Stimulated activated CD8-positive, alpha-beta memory T cell treated with anti-CD3 and anti-CD28 coated beads, Interleukin-7, amount 100 ng/mL, for 1 hour (primary cell): ENCODE measurements at regions not wholly inside any gene's neighbourhood (a gene's known extent, or its start where the extent isn't known, plus 50 kb on each side); places are given as distances from the start of the nearest gene placed in this dataset.
"Not testable (repeated sequence)": the region's sequence is repeated elsewhere in the genome, so short reads cannot be mapped to it uniquely, and the experiment has no call there.

Source experiments
- DNase-seq, 2 donors: peaks; one replicate each; pipeline ENCODE4 v3.0.0-alpha.2; 2020; ENCODE audit warnings: low read depth in 2 of 2

GRCh38 chr5:96483878-96484277 is 50.8 kb upstream of the PCSK1 start:
- DNase-seq, result no peak

DNA sequence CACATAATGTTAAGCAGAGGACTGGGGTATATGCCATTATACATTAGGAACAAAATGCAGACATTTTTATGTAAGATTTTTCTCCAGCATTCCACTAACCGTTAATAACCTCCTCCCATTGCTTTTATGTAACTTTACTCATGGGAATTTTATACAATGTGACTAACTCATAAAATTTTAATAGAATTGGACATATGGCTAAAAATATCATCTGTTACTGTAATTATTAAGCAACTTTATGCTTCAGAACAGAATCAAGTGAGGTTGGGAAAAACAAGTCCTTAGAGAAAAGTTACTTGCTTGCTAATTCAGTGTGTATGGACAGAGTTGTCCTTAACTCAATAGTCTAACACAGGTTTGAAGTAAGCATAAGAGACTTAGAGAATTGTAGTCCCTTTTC is 54.8 kb upstream of the PCSK1 start:
- DNase-seq, result no peak

- no peak for DNase-seq
Measured at GRCh38 chr5:96489532-96489931, 56.5 kb upstream of the PCSK1 start.

GRCh38 chr5:96492459-96493047 is 59.5 kb upstream of the PCSK1 start:
- DNase-seq, result no peak

- no peak for DNase-seq
Measured at GRCh38 chr5:96493219-96493790, 60.3 kb upstream of the PCSK1 start.

DNA sequence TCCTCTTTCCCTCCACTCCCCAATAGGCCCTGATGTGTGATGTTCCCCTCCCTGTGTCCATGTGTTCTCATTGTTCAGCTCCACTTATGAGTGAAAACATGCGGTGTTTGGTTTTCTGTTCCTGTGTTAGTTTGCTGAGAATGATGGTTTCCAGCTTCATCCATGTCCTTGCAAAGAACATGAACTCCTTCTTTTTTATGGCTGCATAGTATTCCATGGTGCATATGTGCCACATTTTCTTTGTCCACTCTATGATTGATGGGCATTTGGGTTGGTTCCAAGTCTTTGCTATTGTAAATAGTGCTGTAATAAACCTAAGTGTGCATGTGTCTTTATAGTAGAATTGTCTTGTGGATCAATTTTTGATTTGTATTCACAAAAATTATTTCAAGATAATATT is 62.4 kb upstream of the PCSK1 start:
- not testable (repeated sequence) for DNase-seq

GRCh38 chr5:96497027-96497426 is 64.0 kb upstream of the PCSK1 start:
- DNase-seq, result not testable (repeated sequence)

DNA sequence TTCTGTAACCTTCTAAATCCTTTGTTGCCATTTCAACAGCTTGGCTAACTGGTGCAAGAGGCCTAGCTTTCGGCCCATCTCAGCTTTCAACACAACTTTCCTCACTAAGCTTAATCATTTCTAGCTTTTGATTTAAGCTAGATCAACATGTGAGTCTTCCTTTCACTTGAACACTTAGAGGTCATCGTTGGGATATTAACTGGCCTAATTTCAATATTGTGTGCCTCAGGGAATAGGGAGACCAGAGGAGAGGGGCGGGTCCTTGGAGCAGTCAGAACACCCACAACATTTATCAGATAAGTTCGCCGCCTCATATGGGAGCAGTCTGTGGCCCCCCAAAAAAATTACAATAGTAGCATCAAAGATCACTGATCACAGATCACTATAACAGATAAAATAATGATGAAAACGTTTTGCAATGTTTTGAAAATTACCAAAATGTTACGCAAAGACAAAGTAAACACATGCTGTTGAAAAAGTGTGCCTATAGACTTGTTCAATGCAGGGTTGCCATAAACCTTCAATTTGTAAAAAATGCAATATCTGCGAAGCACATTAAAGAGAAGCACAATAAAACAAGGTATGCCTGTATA is 66.8 kb upstream of the PCSK1 start:
- DNase-seq, result no peak

GRCh38 chr5:96501991-96502646 is 69.1 kb upstream of the PCSK1 start:
- no peak for DNase-seq

GRCh38 chr5:96503501-96504236 is 70.6 kb upstream of the PCSK1 start:
- no peak for DNase-seq

DNA sequence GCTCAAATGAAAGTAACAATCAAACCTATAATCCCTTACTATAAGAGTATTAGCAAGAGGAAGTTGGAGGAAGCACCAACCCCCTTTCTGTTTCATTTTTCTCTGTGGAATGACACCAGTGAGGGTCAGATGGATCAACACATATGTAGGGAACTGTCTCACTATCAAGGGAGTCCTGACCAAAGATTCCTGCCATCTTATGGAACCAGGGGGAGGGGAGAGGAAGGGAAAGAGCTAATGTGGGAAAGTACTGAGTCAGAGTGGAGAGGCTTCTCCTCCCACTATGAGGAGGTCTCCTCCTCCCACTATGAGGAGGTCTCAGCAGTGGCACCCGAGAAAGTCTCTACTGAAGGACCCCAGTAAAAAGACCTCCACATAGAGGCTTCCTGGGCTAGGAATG is 73.3 kb upstream of the PCSK1 start:
- no peak for DNase-seq

DNA sequence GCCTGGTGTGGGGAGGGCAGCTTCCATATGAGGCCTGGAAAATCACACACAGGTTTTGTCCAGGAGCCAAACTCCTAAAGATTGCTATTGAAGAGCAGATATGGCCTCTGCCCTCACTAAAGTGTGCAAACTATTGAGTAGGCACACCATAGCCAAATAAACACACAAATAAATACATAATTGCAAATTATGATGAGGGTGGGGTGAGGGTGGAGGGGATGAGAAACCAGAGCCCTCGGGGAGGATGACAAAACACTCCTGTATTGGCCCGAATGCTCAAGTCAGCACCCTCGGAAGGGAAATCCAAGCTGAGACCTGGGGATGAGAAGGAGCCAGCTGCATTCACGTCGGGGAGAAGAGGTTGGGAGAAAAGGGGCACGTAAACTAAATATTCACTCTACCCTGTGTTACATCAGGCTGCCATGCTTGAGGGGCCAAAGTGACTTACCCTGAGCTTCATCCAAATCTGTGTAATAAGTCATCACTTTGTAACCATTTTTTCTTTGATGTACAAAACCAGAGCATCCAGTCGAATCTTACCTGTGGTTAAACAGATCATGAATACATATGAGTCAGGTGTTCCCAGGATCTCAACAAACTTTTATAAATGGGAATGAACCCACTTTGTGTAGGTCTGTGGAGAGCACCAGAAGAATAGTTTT is 73.9 kb upstream of the PCSK1 start:
- DNase-seq, result no peak

GRCh38 chr5:96509316-96509715 is 76.3 kb upstream of the PCSK1 start:
- DNase-seq, result no peak

GRCh38 chr5:96509721-96510350 is 76.8 kb upstream of the PCSK1 start:
- no peak for DNase-seq

DNA sequence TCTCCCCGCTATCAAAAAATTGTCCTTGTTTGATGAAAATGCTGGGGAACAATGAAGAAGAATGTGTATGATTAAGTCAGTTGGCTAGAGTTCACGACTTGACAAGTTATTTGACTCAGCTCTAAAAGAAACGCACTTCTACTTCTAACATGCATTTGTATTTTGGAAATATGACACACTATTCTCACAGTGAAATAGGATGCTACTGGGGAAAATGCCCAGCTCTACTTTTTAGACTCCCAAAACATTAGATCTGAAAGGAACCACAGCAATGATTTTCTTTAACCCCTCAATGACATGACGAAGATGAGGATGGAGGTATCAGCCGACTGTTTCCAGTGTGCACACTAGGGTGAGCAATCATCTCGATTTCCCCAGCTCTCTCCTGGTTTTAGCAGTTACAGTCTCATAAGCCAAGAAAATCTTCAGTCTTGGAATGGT is 83.6 kb upstream of the PCSK1 start:
- no peak for DNase-seq

DNA sequence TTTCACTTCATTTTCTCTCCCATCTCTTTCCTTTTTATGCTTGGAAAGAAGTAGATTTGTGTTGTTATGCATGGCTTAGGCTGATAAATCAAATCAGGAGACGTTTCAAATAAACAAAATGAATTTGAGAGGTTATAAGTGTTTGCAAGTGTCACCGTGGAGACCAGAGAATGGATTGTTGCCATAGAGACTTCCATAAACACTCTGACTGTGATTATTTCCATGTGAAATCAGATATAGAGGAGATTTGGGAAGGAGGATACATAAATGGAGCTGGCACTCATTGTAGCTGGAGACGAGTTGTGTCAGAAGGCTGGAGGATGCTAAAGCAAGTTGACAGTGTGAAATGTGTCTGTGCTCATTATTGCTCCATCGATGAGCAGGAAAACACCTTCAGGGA is 84.2 kb upstream of the PCSK1 start:
- no peak for DNase-seq

DNA sequence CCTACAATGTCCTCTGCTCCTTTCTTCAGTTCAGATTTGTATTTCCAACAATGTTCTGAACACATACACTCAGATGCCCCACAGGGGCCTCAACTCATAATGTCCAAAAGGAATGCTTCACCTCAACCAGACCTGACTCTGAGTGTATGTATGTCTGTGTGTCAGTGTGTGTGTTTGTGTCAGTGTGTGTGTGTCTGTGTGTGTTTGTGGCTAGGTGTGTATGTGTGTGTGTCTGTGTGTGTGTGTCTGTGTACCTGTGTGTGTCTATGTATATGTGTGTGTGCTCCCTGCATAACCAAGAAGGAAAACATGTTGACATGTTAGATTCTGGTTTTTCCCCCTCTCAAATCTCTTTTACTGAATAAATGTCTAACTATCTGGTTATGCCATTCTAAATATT is 87.3 kb upstream of the PCSK1 start:
- no peak for DNase-seq

DNA sequence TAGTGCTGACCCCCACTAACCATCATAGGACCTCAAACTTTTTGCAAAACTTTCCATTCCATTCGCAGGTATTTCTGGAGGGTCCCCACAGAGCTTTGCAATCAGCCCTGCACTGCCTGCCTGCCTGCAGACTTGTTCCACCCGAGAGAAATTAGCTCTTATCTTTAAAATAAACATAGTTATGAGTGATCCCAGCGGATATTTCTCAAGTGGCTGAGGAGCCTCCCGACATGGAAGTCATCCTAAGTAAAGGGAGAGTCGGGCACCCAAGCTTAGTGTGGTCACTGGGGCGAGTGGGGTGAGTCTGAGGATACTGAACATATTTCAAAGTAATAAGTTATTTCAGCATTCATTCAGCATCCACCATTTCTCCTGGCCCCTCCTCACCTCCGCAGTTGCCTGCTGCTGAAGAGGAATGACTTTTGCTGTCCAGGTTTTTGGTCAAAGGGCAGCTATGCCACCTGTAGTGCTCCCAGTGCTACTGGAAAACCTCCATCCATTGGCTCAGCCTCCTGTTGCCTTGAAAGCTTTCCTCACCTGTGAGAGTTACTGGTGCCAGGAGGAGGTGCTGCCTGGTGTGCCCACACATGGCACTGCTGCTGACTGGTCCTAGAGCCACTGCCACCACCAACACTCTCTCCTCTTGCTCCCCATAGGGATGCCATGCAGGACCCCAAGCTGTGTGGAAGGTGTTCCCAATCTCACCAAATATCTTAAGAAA is 89.7 kb upstream of the PCSK1 start:
- no peak for DNase-seq

DNA sequence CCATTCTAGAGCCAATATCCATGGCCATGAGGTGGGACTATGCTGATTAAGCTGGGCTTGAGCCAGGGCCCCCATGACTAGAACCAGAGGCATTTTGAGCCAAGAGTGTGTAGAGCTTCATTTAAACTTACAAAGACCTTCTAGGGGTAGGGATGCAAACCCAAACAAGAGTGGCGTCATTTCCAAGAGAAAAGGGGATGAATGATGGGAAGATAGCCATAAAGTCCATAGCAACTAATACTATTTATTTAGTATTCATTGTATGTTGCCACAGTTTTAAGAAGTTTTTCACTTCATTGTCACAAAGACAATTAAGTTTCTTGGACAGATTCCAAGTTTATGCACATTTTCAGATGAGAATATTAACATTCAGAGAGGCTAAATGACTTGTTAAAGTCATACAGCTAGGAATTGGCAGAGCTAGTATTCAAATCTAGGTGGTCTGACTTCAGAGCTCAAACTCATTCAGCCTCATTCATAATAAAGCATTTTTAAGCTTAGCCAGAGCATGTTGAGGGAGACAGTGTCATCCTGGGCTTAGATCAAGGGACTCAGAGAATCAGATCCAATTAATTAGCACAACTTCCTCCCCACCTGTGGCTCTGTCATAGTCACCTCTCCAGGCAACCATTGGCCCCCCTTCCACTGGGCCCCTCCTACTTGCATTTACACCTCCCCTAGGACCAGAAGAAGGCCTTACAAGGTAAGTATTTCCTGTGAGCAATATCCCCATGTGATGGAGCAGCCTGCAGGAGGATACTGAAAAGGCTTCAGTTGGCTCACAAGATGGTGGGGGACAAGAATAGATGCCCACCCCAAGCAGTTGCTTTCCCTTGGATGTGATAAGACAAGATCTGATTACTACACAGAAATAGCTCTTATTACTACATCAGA is 95.0 kb upstream of the PCSK1 start:
- DNase-seq, result no peak
